GM23338 (cell line): ENCODE measurements at regions not wholly inside any gene's neighbourhood (a gene's known extent, or its start where the extent isn't known, plus 50 kb on each side); places are given as distances from the start of the nearest gene placed in this dataset.

ENCODE experiments used
- ATAC-seq: fragments of 200-7000 bp; cut with Tn5 transposase; 3 replicates; pipeline ENCODE4 v1.9.1; 2020
- DNase-seq: peaks from one replicate; pipeline ENCODE4 v3.0.0-alpha.2; 2015; ENCODE audit warnings: low spot score
- H2AFZ ChIP-seq: fragments of 200-600 bp; sonication (generic); 2 replicates; pipeline ENCODE4 v1.8.0; 2016; ENCODE audit warnings: antibody characterized with exemption, mild to moderate bottlenecking, moderate library complexity
- H3F3A ChIP-seq: fragments of 200-600 bp; sonication (generic); replicated peaks from 2 replicates; pipeline ENCODE4 v1.8.0; 2017; ENCODE audit warnings: antibody characterized with exemption, mixed run types, low read depth
- H3K27ac ChIP-seq: fragments of 200-600 bp; sonication (generic); 2 replicates; pipeline ENCODE4 v1.6.1; 2016; ENCODE audit warnings: low read depth
- H3K27me3 ChIP-seq: fragments of 200-600 bp; sonication (generic); 2 replicates; pipeline ENCODE4 v1.8.0; 2016; ENCODE audit warnings: mild to moderate bottlenecking, mixed run types, moderate library complexity; ENCODE audit not compliant: insufficient read depth
- H3K36me3 ChIP-seq: fragments of 200-600 bp; sonication (generic); 2 replicates; pipeline ENCODE4 v1.8.0; 2016; ENCODE audit warnings: mild to moderate bottlenecking; ENCODE audit not compliant: insufficient read depth
- H3K4me1 ChIP-seq: fragments of 200-600 bp; sonication (generic); 2 replicates; pipeline ENCODE4 v1.8.0; 2016; ENCODE audit warnings: mild to moderate bottlenecking, moderate library complexity; ENCODE audit not compliant: insufficient read depth
- H3K4me2 ChIP-seq: fragments of 200-600 bp; sonication (generic); 2 replicates; pipeline ENCODE4 v1.7.1; 2017; ENCODE audit warnings: mixed run types
- H3K4me3 ChIP-seq: fragments of 200-600 bp; sonication (generic); 2 replicates; pipeline ENCODE4 v1.6.1; 2016; ENCODE audit warnings: mixed run types
- H3K79me2 ChIP-seq: fragments of 200-600 bp; sonication (generic); replicated peaks from 2 replicates; pipeline ENCODE4 v1.8.0; 2017; ENCODE audit warnings: mild to moderate bottlenecking; ENCODE audit not compliant: insufficient read depth
- H3K9me2 ChIP-seq: fragments of 200-600 bp; sonication (generic); 2 replicates; pipeline ENCODE4 v1.8.0; 2017; ENCODE audit not compliant: insufficient read depth
- H4K20me1 ChIP-seq: fragments of 200-600 bp; sonication (generic); replicated peaks from 2 replicates; pipeline ENCODE4 v1.8.0; 2017; ENCODE audit warnings: mild to moderate bottlenecking; ENCODE audit not compliant: insufficient read depth
- H3K27ac Mint-ChIP-seq: 2 replicates; pipeline ENCODE4 v1.8.0; 2020; ENCODE audit warnings: inconsistent platforms, mild to moderate bottlenecking, moderate library complexity, mixed read lengths
- H3K27me3 Mint-ChIP-seq: 3 replicates; pipeline ENCODE4 v1.8.0; 2022; ENCODE audit warnings: low read depth, mild to moderate bottlenecking, moderate library complexity, mixed read lengths, inconsistent platforms; ENCODE audit not compliant: insufficient read depth, poor library complexity
- H3K36me3 Mint-ChIP-seq: 3 replicates; pipeline ENCODE4 v1.8.0; 2021; ENCODE audit warnings: low read depth, mild to moderate bottlenecking, inconsistent platforms, moderate library complexity, mixed read lengths
- H3K4me1 Mint-ChIP-seq: 3 replicates; pipeline ENCODE4 v1.8.0; 2020; ENCODE audit warnings: mild to moderate bottlenecking, inconsistent platforms, mixed read lengths
- H3K4me3 Mint-ChIP-seq: 3 replicates; pipeline ENCODE4 v1.8.0; 2021; ENCODE audit warnings: moderate library complexity, mild to moderate bottlenecking, inconsistent platforms, mixed read lengths
- H3K9me3 Mint-ChIP-seq: 3 replicates; pipeline ENCODE4 v1.8.0; 2020; ENCODE audit warnings: moderate library complexity, mild to moderate bottlenecking, inconsistent platforms, mixed read lengths
- CREB1 ChIP-seq: fragments of 250-450 bp; sonication (Bioruptor Pico); IDR thresholded peaks from 2 replicates; pipeline ENCODE4 v1.5.0; 2020; ENCODE audit warnings: low read depth, mild to moderate bottlenecking, moderate library complexity
- EZH2 ChIP-seq: fragments of 200-600 bp; sonication (generic); IDR thresholded peaks from one replicate; pipeline ENCODE4 v1.8.0; 2017; ENCODE audit warnings: antibody characterized with exemption, mild to moderate bottlenecking, low read depth; ENCODE audit not compliant: unreplicated experiment
- EZH2phosphoT487 ChIP-seq: fragments of 200-600 bp; sonication (generic); IDR thresholded peaks from one replicate; pipeline ENCODE4 v1.8.1; 2018; ENCODE audit warnings: antibody characterized with exemption; ENCODE audit not compliant: unreplicated experiment
- NANOG ChIP-seq: IDR thresholded peaks from 2 replicates; pipeline ENCODE4 v1.6.1; 2016; ENCODE audit warnings: antibody characterized with exemption, borderline replicate concordance
- POLR2AphosphoS5 ChIP-seq: IDR thresholded peaks from 2 replicates; pipeline ENCODE4 v1.6.1; 2016; ENCODE audit warnings: antibody characterized with exemption, low read depth
- ZNF114 ChIP-seq: fragments of 250-450 bp; sonication (Bioruptor Pico); IDR thresholded peaks from 2 replicates; pipeline ENCODE4 v1.5.0; 2020; ENCODE audit warnings: mild to moderate bottlenecking, moderate library complexity
- ZNF331 ChIP-seq: fragments of 250-450 bp; sonication (Bioruptor Pico); IDR thresholded peaks from 2 replicates; pipeline ENCODE4 v1.5.0; 2020; ENCODE audit warnings: low read depth, mild to moderate bottlenecking, moderate library complexity
- TF ChIP-seq, protein P1 (sequence below): IDR thresholded peaks from one replicate; pipeline ENCODE4 v1.6.1; 2018; ENCODE audit warnings: antibody characterized with exemption; ENCODE audit not compliant: unreplicated experiment
- TF ChIP-seq, protein P2 (sequence below): fragments of 250-450 bp; sonication (Bioruptor Pico); IDR thresholded peaks from 2 replicates; pipeline ENCODE4 v1.5.0; 2020; ENCODE audit warnings: mild to moderate bottlenecking, moderate library complexity
- TF ChIP-seq, protein P3 (sequence below): IDR thresholded peaks from 2 replicates; pipeline ENCODE4 v1.6.1; 2016; ENCODE audit warnings: antibody characterized with exemption

DNA sequence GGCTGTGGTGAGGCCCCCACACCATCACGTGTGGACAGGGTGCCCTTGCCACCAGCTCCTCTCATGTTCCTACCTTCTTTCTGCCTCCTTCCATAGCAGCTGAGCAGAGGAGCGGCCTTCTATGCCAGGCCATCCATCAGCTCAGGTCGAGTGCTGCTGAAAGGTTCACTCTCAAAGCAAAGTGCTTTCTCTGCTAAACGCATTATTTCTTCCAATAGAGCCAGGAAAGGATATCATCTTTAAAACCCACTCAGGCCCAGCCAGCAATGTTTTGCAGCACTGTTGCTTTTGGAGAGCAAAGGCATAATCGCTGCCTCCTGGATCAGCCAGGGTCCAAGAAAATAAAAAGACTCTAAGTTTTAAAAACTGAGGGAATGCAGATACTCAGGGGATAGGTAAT is 54.9 kb upstream of the GPRC5B start:
- peaks cover 4% of the 10 kb centered on the region; the same call in 2 of the 3 replicates for H3K4me1 Mint-ChIP-seq
- Histone ChIP-seq H3K27me3 (no peaks in the 10 kb centered on the region), H3K4me3 (no peak overlapping the region), H2AFZ (peak overlapping the region; percentile 52; the same call in 1 of the 2 replicates), H3K9me2 (peaks cover 5% of the 10 kb centered on the region; the same call in 1 of the 2 replicates), H3K79me2 (no peaks in the 10 kb centered on the region), H3K36me3 (no peaks in the 10 kb centered on the region), H3K4me2 (no peak overlapping the region), H4K20me1 (no peaks in the 10 kb centered on the region), H3K4me1 (no peaks in the 10 kb centered on the region), H3K27ac (no peak overlapping the region), H3F3A (no peaks in the 10 kb centered on the region)
- no peak overlapping the region for H3K27ac Mint-ChIP-seq
- DNase-seq: no peak
- H3K36me3 Mint-ChIP-seq: no peaks in the 10 kb centered on the region
- no peak overlapping the region for H3K4me3 Mint-ChIP-seq
- no peaks in the 10 kb centered on the region for H3K27me3 Mint-ChIP-seq
- no peaks in the 10 kb centered on the region for H3K9me3 Mint-ChIP-seq
- TF ChIP-seq EZH2phosphoT487 (no peak), EZH2 (no peak), CREB1 (CRISPR knock-in tag) (no peak)
- ATAC-seq: no peak

DNA sequence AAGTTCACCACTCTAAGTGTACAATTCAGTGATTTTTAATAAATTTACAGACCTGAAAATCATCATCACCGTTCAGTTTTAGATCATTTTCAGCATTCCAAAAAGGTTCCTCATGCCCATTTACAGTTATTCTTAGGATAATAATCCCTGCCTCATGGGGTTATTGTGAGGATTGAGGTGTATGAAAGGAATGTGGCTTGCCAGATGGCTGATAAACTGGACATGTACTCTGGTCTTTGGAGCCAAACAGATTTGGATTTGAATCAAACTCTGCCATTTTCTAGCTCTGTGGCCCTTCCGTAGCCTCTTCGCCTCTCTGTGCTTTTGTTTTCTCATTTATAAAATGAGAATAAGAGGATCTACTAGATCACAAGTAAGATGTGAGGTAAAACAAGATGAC is 53.9 kb upstream of the GPRC5B start:
- Histone ChIP-seq H4K20me1 (no peaks in the 10 kb centered on the region), H3K4me2 (no peak overlapping the region), H2AFZ (0 out of 2 replicates have a peak overlapping the region, but pooled peaks have one; percentile 43), H3K4me3 (no peak overlapping the region), H3K27ac (no peak overlapping the region), H3F3A (no peaks in the 10 kb centered on the region), H3K36me3 (no peaks in the 10 kb centered on the region), H3K4me1 (no peaks in the 10 kb centered on the region), H3K9me2 (peaks cover 5% of the 10 kb centered on the region; the same call in 1 of the 2 replicates), H3K79me2 (no peaks in the 10 kb centered on the region), H3K27me3 (no peaks in the 10 kb centered on the region)
- DNase-seq (no peak), ATAC-seq (no peak)
- Mint-ChIP-seq H3K36me3 (no peaks in the 10 kb centered on the region), H3K27me3 (no peaks in the 10 kb centered on the region), H3K4me3 (no peak overlapping the region), H3K9me3 (no peaks in the 10 kb centered on the region), H3K4me1 (peaks cover 4% of the 10 kb centered on the region; the same call in 2 of the 3 replicates), H3K27ac (no peak overlapping the region)
- no peak for TF ChIP-seq POLR2AphosphoS5
- TF ChIP-seq, protein P1, sequence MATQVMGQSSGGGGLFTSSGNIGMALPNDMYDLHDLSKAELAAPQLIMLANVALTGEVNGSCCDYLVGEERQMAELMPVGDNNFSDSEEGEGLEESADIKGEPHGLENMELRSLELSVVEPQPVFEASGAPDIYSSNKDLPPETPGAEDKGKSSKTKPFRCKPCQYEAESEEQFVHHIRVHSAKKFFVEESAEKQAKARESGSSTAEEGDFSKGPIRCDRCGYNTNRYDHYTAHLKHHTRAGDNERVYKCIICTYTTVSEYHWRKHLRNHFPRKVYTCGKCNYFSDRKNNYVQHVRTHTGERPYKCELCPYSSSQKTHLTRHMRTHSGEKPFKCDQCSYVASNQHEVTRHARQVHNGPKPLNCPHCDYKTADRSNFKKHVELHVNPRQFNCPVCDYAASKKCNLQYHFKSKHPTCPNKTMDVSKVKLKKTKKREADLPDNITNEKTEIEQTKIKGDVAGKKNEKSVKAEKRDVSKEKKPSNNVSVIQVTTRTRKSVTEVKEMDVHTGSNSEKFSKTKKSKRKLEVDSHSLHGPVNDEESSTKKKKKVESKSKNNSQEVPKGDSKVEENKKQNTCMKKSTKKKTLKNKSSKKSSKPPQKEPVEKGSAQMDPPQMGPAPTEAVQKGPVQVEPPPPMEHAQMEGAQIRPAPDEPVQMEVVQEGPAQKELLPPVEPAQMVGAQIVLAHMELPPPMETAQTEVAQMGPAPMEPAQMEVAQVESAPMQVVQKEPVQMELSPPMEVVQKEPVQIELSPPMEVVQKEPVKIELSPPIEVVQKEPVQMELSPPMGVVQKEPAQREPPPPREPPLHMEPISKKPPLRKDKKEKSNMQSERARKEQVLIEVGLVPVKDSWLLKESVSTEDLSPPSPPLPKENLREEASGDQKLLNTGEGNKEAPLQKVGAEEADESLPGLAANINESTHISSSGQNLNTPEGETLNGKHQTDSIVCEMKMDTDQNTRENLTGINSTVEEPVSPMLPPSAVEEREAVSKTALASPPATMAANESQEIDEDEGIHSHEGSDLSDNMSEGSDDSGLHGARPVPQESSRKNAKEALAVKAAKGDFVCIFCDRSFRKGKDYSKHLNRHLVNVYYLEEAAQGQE: no peak
- TF ChIP-seq EZH2phosphoT487: no peak
- no peak for TF ChIP-seq EZH2
- TF ChIP-seq, protein P2, sequence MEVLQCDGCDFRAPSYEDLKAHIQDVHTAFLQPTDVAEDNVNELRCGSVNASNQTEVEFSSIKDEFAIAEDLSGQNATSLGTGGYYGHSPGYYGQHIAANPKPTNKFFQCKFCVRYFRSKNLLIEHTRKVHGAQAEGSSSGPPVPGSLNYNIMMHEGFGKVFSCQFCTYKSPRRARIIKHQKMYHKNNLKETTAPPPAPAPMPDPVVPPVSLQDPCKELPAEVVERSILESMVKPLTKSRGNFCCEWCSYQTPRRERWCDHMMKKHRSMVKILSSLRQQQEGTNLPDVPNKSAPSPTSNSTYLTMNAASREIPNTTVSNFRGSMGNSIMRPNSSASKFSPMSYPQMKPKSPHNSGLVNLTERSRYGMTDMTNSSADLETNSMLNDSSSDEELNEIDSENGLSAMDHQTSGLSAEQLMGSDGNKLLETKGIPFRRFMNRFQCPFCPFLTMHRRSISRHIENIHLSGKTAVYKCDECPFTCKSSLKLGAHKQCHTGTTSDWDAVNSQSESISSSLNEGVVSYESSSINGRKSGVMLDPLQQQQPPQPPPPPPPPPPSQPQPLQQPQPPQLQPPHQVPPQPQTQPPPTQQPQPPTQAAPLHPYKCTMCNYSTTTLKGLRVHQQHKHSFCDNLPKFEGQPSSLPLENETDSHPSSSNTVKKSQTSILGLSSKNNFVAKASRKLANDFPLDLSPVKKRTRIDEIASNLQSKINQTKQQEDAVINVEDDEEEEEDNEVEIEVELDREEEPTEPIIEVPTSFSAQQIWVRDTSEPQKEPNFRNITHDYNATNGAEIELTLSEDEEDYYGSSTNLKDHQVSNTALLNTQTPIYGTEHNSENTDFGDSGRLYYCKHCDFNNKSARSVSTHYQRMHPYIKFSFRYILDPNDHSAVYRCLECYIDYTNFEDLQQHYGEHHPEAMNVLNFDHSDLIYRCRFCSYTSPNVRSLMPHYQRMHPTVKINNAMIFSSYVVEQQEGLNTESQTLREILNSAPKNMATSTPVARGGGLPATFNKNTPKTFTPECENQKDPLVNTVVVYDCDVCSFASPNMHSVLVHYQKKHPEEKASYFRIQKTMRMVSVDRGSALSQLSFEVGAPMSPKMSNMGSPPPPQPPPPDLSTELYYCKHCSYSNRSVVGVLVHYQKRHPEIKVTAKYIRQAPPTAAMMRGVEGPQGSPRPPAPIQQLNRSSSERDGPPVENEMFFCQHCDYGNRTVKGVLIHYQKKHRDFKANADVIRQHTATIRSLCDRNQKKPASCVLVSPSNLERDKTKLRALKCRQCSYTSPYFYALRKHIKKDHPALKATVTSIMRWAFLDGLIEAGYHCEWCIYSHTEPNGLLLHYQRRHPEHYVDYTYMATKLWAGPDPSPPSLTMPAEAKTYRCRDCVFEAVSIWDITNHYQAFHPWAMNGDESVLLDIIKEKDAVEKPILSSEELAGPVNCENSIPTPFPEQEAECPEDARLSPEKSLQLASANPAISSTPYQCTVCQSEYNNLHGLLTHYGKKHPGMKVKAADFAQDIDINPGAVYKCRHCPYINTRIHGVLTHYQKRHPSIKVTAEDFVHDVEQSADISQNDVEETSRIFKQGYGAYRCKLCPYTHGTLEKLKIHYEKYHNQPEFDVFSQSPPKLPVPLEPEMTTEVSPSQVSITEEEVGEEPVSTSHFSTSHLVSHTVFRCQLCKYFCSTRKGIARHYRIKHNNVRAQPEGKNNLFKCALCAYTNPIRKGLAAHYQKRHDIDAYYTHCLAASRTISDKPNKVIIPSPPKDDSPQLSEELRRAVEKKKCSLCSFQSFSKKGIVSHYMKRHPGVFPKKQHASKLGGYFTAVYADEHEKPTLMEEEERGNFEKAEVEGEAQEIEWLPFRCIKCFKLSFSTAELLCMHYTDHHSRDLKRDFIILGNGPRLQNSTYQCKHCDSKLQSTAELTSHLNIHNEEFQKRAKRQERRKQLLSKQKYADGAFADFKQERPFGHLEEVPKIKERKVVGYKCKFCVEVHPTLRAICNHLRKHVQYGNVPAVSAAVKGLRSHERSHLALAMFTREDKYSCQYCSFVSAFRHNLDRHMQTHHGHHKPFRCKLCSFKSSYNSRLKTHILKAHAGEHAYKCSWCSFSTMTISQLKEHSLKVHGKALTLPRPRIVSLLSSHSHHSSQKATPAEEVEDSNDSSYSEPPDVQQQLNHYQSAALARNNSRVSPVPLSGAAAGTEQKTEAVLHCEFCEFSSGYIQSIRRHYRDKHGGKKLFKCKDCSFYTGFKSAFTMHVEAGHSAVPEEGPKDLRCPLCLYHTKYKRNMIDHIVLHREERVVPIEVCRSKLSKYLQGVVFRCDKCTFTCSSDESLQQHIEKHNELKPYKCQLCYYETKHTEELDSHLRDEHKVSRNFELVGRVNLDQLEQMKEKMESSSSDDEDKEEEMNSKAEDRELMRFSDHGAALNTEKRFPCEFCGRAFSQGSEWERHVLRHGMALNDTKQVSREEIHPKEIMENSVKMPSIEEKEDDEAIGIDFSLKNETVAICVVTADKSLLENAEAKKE (CRISPR knock-in tag): no peak
- TF ChIP-seq ZNF331: no peak
- no peak for TF ChIP-seq NANOG
- TF ChIP-seq ZNF114 (CRISPR knock-in tag): no peak
- TF ChIP-seq, protein P3, sequence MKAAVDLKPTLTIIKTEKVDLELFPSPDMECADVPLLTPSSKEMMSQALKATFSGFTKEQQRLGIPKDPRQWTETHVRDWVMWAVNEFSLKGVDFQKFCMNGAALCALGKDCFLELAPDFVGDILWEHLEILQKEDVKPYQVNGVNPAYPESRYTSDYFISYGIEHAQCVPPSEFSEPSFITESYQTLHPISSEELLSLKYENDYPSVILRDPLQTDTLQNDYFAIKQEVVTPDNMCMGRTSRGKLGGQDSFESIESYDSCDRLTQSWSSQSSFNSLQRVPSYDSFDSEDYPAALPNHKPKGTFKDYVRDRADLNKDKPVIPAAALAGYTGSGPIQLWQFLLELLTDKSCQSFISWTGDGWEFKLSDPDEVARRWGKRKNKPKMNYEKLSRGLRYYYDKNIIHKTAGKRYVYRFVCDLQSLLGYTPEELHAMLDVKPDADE: no peak
